Ishikawa (cell line): ENCODE measurements at regions not wholly inside any gene's neighbourhood (a gene's known extent, or its start where the extent isn't known, plus 50 kb on each side); places are given as distances from the start of the nearest gene placed in this dataset.

Experiments
- CEBPB ChIP-seq: IDR thresholded peaks from 2 replicates; pipeline ENCODE4 v1.6.1; 2012
- CREB1 ChIP-seq: IDR thresholded peaks from 2 replicates; pipeline ENCODE4 v1.6.1; 2012; ENCODE audit warnings: low read depth
- EGR1 ChIP-seq: IDR thresholded peaks from 2 replicates; pipeline ENCODE4 v1.6.1; 2012
- EP300 ChIP-seq: IDR thresholded peaks from 2 replicates; pipeline ENCODE4 v1.6.1; 2012; ENCODE audit warnings: borderline replicate concordance
- FOXM1 ChIP-seq: IDR thresholded peaks from 2 replicates; pipeline ENCODE4 v1.6.1; 2012; ENCODE audit warnings: low read depth, borderline replicate concordance
- NFIC ChIP-seq: IDR thresholded peaks from 2 replicates; pipeline ENCODE4 v1.6.1; 2012
- RAD21 ChIP-seq: IDR thresholded peaks from 2 replicates; pipeline ENCODE4 v1.6.1; 2012; ENCODE audit warnings: low read depth
- REST ChIP-seq: IDR thresholded peaks from 2 replicates; pipeline ENCODE4 v1.6.1; 2012; ENCODE audit warnings: low read depth, mild to moderate bottlenecking
- TAF1 ChIP-seq: IDR thresholded peaks from 2 replicates; pipeline ENCODE4 v1.6.1; 2012; ENCODE audit warnings: low read depth, mild to moderate bottlenecking
- TCF12 ChIP-seq: IDR thresholded peaks from 2 replicates; pipeline ENCODE4 v1.6.1; 2012; ENCODE audit warnings: low read depth
- TEAD4 ChIP-seq: IDR thresholded peaks from 2 replicates; pipeline ENCODE4 v1.6.1; 2012
- USF1 ChIP-seq: IDR thresholded peaks from 2 replicates; pipeline ENCODE4 v1.6.1; 2012
- YY1 ChIP-seq: IDR thresholded peaks from 2 replicates; pipeline ENCODE4 v1.6.1; 2012; ENCODE audit warnings: low read depth
- ZBTB7A ChIP-seq: IDR thresholded peaks from 2 replicates; pipeline ENCODE4 v1.6.1; 2012; ENCODE audit warnings: low read depth
- TF ChIP-seq, protein P1 (sequence below): IDR thresholded peaks from 2 replicates; pipeline ENCODE4 v1.6.1; 2012

GRCh38 chr2:118431165-118431517 is 342.9 kb downstream of the INSIG2 start:
- TF ChIP-seq ZBTB7A: no peak
- TF ChIP-seq EGR1: no peak
- TF ChIP-seq CREB1: no peak
- no peak for TF ChIP-seq TCF12
- TF ChIP-seq YY1: no peak
- TF ChIP-seq RAD21: no peak
- TF ChIP-seq EP300: no peak
- TF ChIP-seq, protein P1, sequence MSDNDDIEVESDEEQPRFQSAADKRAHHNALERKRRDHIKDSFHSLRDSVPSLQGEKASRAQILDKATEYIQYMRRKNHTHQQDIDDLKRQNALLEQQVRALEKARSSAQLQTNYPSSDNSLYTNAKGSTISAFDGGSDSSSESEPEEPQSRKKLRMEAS: no peak
- no peak for TF ChIP-seq NFIC
- TF ChIP-seq REST: no peak
- no peak for TF ChIP-seq USF1
- no peak for TF ChIP-seq TEAD4
- no peak for TF ChIP-seq CEBPB
- no peak for TF ChIP-seq FOXM1

DNA sequence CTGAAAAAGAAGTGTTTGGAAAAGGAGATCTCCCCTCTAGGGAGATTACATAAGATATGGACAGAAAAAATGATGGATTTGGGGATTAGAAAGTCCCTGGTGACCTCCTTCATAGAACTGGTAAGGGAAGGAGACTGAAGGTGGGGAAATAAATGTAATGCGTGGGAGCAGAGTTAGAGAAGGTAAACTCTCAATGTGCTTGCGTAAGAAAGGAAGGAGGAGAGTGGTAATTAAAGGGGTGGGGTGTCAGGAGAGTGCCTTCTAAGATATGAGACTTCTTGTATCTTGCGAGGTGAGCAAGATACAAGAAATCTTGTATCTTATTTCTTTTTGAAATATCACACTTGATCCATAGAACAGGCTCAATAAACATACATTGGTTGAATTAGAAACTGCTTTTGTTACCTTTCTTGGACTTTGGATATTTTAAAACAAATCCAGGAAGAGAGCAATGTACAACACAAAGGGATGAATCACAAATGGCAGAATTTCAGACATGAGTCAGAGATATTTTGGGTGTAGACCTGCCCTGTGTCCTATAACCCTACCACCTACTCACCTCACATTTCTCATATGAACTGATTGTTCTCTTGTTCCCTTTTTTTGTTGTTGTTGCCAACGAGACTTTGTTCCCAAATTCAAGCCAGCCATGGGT is 342.4 kb downstream of the INSIG2 start:
- TF ChIP-seq NFIC: no peak
- TF ChIP-seq ZBTB7A: no peak
- no peak for TF ChIP-seq FOXM1
- no peak for TF ChIP-seq TAF1
- TF ChIP-seq CEBPB: no peak

DNA sequence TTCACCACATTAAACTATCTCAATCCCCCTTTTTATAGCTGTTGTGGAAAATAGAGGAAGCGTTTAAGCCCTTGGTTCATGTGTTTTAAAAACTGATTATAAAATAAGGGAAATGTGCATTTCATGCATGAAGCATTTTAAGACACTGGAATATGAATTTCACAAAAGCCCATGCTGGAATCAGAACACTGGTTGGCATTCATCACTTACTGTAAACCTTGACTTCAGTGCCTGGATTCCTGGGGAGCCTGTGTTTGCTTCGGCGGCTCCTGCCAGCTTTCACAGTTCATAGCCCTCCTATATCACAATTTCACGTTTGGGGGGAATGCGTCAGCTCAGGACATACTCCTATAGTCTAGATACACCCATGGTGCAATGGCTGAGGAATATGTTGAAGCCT is 336.9 kb downstream of the INSIG2 start:
- no peak for TF ChIP-seq TEAD4
- TF ChIP-seq ZBTB7A: no peak
- no peak for TF ChIP-seq RAD21
- no peak for TF ChIP-seq YY1
- no peak for TF ChIP-seq EP300
- TF ChIP-seq CEBPB: no peak
- no peak for TF ChIP-seq USF1
- TF ChIP-seq TCF12: no peak
- TF ChIP-seq, protein P1: no peak
- TF ChIP-seq CREB1: no peak
- TF ChIP-seq NFIC: no peak
- no peak for TF ChIP-seq FOXM1
- no peak for TF ChIP-seq TAF1

GRCh38 chr2:118423776-118424175 is 335.5 kb downstream of the INSIG2 start:
- no peak for TF ChIP-seq EP300
- no peak for TF ChIP-seq REST
- no peak for TF ChIP-seq FOXM1
- TF ChIP-seq EGR1: no peak
- TF ChIP-seq YY1: no peak

DNA sequence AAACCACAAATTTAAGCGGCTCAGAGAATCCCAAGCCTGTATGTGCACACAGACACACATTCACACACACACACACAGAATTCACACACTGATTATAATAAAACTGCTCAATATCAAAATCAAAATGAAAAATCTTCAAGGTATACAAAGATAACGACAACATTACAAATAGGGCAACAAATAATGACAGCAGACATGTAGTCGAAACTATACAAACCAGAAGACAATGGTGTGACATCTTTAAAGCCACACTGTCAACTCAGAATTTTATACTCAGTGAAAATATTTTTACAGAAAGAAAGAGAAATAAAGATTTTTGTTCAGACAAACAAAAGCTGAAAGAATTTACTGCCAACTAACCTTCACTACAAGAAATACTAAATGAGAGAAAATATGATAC is 333.4 kb downstream of the INSIG2 start:
- TF ChIP-seq NFIC: no peak
- TF ChIP-seq TCF12: no peak
- TF ChIP-seq TAF1: no peak
- no peak for TF ChIP-seq TEAD4
- no peak for TF ChIP-seq REST
- TF ChIP-seq, protein P1: no peak
- no peak for TF ChIP-seq RAD21
- TF ChIP-seq ZBTB7A: no peak
- no peak for TF ChIP-seq YY1
- TF ChIP-seq CEBPB: no peak
- TF ChIP-seq EGR1: no peak
- no peak for TF ChIP-seq FOXM1
- no peak for TF ChIP-seq CREB1
- TF ChIP-seq EP300: no peak
- no peak for TF ChIP-seq USF1
